ENCODE measurements at regions not wholly inside any gene's neighbourhood (a gene's known extent, or its start where the extent isn't known, plus 50 kb on each side); places are given as distances from the start of the nearest gene placed in this dataset.

GRCh38 chr13:65143920-65144319 lies 2086.2 kb downstream of the PCDH9 start:
- no peak for TF ChIP-seq CTCF (IDR thresholded peaks at IDR 0.05; ENCODE audit: insufficient read depth, low read length, poor library complexity, severe bottlenecking)
- no peak for TF ChIP-seq EZH2phosphoT487 (conservative IDR thresholded peaks at IDR 0.05; ENCODE audit: low read length)

Measured in SU-DHL-6 (cell line).